Colon (tissue), 2 donors: ENCODE measurements at regions not wholly inside any gene's neighbourhood (a gene's known extent, or its start where the extent isn't known, plus 50 kb on each side); places are given as distances from the start of the nearest gene placed in this dataset.

Source experiments
- FAIRE-seq: peaks from 2 replicates; lab custom pipeline; 2012; peaks lifted over from hg19 to GRCh38; lab: Jason Lieb, UNC
- donor health status: control.
- donor health status: control.

DNA sequence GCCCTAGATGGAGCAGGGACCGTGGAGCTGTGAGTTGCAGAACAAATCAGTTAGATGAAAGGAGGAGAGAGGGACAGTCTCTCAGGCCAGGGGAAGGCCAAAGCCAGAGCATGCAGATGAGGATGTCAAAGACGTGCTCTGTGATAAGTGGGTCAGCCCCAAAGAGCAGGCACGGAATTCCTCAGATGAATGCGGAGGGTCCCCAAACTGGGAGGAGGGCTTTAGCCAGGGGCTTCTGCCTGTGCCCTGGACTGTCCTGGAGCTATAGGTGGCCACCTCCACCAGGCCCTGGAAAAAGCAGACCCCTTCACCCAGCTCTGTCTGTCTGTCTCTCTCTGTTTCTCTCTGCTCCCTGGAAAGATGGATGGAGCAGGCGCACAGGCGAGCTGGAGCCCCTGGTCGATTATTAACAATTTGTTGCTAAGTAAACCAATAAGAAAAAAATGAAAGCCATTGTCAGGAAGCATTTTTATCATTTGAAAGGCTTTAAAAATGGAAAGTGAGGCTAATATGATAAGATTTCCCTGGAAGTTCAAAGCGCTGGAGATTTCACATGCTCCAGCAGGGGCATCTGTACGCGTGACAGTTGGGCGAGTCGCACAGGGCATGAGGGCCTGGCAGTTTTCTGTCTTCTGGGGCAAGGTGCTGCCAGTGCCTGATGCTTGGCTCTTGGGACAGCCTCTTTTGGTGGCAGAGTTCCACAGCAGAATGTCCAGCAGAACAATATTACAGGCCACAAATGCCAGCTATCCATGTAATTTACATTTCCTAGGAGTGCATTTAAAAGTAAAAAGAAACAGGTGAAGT lies 241.0 kb downstream of the GLI2 start:
- no peak for FAIRE-seq

DNA sequence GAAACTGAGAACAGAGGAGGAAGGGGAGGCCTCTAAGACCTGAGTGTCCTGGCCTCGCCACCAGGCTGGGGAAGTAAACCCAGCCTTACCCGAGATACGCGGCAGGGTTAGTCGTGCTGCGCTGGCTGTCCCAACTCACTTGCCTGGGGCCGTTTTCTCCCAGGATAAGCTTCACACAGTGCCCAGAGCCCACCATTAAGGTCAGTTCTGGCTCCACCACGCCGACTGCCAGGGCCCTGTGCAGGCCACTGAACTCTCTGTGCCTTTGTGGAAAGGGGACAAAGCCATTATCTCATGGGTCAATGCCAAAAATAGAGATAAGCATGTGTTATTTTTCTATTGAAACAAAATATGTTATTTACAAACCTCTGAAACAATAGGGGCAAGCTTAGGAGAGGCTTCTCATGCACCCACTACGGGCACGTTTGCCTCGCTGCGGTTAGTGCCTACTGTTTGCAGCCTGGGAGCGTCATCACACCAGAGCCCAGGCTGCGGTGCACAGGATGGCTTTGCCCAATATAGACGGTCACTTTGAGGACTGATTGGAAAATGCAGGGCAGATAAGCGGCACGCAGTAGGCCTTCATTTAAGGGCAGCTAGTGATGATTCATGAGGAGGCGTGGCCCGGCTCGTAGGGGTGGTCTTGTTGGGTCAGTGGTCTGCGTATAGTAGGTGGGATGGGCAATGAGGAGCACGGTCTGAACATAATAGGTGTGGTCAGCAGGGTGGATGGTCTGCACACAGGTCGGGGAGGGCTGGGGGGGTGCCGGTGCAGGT lies 242.1 kb downstream of the GLI2 start:
- FAIRE-seq = no peak

DNA sequence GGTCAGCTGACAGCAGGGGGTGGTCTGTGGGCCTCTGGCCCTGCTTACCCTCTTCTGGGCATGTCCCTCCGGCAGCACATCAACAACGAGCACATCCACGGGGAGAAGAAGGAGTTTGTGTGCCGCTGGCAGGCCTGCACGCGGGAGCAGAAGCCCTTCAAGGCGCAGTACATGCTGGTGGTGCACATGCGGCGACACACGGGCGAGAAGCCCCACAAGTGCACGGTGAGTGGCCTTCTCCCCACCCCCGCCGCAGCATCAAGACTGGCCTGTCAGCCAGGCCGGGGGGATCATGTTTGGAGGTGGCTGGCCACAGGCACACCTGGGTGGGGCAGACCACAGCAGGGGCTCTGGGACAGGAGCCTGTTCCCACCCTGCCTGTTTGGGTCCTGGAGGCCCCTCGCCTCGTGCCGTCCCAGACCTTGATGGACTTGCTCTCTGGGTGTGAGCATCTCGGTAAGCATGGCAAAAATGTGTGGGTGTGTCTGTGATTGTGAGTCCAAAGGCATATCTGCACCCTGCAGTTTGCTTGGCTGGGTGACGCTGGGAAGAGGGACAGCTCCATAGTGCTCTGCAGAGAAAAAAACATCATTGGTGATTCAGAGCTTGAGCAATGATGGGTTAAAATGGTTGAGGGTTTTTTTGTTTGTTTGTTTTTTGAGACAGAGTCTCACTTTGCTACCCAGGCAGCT lies 242.8 kb downstream of the GLI2 start:
- FAIRE-seq = no peak

DNA sequence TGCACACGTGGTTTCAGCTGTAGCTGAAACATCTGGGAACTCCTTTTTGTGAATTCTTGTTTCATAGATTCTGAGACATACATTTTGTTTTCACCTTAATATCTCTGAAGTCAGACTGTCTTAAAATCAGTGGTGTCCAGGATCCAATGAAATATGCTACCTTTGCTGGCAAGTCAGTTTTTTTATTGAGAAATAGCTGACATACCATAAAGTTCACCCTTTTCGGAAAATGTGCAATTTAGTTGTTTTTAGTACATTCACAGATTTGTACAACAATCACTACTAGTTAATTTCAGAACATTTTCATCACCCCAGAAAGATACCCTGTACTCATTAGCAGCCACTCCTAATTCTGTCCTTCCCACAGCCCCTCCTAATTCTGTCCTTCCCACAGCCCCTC lies 243.7 kb downstream of the GLI2 start:
- no peak for FAIRE-seq

DNA sequence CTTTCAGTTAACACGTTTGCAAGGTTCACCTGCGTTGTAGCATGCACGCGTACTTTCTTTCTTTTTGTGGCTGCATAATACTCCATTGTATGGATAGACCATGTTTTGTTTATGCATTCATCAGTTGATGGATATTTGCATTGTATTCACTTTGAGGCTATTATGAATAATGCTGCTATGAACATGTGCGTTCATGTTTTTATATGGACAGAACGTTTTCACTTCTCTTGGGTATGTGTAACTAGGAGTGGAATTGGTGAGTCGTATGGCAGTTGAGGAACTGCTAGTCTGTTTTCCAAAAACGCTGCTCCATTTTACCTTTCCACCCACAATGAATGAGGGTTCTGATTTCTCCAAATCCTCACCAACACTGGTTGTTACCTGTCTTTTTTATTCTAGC lies 244.3 kb downstream of the GLI2 start:
- no peak for FAIRE-seq

DNA sequence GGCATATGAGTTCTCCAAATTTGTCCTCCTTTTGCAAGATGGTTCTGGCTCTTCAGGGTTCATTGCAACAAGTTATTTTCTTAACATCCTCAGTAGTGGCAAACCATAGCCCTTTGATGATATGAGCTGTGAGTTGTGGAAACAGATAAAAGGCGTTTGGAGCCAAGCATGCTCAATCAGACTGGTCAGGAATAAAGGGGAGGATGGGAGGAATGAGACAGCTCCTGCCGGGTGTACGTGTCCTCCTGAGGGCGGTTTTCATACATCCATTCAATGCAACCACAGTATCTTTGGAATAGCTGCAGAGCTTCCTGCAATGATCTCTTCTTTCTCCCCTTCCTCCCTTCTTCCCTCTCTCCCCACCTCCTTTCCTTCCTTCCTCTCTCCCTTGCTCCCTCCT lies 245.8 kb downstream of the GLI2 start:
- no peak for FAIRE-seq

DNA sequence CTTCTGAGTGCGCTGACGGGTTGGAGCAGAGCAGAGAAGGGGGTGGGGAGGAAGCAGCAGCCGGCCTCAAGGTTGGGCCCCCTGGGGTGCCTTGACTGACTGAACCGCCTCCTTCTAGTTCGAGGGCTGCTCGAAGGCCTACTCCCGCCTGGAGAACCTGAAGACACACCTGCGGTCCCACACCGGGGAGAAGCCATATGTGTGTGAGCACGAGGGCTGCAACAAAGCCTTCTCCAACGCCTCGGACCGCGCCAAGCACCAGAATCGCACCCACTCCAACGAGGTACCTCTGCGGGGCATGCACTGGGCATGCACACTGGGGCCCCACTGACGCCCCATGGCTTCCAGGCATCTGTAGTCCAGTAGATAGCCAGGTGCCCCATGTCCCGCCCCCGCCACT lies 246.9 kb downstream of the GLI2 start:
- FAIRE-seq = no peak

DNA sequence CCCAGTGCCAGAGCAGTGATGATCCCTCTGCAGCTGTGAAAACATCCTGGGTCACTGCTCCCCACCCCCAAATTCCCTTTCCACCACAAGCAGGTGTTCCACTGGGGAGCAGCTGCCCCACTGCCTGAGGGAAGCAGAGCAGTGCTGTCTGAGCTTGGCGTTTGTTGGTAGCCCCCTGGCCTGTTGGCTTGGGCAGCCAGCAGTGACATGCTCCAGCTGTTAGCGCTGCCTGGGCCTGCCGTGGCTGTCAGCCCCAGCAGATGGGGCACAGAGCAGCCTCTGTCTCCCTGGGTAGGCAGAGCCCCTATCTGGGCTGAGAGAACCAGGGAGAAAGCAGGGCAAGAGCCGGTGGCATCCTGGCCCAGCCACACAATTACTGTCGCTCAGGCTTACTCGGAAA lies 247.7 kb downstream of the GLI2 start:
- FAIRE-seq = no peak

DNA sequence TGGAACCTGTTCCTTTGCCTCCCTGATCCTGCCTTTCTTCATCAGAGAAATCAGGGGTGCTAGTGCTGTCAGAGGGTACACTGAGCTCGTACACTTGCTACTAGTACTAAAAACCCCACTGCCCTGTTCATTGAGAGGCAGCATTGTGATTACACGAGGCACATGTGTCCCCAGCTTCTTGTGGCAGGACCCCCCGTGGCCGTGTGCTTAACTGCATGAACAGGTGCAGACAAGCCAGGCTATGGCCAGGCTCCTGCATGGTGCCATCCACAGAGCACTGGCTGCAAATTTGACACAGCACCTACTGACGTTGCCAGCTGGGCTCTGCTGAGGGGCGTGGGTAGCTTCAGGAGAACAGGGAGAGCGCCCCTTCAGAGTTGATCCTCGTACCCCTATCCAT lies 248.4 kb downstream of the GLI2 start:
- FAIRE-seq = no peak

DNA sequence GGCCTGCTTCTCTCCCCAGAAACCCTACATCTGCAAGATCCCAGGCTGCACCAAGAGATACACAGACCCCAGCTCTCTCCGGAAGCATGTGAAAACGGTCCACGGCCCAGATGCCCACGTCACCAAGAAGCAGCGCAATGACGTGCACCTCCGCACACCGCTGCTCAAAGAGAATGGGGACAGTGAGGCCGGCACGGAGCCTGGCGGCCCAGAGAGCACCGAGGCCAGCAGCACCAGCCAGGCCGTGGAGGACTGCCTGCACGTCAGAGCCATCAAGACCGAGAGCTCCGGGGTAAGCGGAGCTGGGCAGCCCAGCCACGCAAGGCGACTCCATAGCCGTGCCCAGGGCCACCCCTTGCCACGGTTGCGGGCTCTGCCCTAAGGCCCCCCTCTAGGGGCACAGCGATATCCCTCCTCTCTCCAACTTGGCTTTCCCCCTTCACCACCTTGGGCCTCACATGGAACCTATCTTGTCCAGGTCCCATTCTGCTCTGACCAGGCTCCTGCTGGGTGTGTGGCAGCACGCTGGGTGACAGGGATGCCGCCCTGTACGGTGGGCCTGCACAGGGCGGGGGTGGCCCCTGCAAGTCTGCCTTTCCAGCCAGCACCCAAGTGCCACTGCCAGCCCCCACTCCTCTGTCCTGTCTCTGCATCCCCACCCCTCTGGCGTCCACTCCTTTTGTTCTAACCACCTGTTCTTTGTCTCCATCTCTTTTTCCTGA lies 248.9 kb downstream of the GLI2 start:
- no peak for FAIRE-seq

DNA sequence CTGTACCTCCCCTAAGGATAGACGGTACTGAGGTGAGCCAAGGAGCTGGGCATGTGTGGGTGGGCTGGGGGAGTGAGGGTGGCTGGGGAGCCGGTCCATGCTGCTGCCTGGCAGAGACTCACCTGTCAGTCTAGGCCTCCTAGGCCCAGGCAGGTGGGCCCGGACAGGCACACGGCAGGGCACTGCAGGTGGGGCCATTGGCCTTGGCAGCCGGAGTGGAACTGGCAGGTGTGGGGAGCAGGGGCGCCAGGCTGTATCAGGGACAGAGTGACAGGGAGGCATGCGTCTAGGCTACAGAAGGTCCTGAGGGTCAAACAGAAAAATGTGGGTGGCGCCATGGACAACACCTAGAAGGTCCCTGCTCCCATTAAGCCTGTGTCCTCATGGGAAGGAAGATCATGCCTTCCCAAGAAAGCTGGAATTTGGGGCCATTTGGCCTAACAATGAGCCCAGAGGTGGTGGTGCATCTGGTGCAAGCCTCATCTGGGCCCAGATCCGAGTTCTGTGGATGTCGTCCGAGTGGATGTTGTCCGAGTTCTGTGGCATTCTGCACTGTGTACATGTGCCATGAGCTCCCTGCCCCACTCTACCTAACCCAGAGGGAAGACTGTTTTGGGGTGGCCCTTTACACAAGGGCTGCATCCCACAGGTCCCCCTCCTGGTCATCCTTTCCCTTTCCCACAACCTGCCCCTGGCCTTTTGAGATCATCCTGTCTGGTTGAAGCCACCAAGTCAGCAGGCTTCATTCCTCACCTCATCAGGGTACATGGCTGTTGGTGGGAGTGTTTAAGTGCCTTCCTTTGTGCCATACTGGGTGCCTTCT lies 249.7 kb downstream of the GLI2 start:
- no peak for FAIRE-seq

DNA sequence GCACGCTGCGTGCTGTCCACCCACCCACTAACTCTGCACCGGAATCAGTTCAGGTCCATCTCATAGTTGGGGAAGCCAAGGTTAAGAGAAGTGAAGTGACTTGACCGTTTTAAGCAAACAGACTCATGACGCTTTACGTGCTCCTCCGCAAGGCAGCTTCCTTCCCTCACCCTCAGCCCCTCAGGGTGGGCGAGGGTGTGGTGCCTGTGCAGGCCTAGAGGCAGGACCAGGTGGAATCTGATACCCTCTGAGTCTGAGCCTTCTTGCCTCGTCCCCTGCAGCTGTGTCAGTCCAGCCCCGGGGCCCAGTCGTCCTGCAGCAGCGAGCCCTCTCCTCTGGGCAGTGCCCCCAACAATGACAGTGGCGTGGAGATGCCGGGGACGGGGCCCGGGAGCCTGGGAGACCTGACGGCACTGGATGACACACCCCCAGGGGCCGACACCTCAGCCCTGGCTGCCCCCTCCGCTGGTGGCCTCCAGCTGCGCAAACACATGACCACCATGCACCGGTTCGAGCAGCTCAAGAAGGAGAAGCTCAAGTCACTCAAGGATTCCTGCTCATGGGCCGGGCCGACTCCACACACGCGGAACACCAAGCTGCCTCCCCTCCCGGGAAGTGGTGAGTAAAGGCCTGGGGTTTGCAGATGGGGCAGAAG lies 250.5 kb downstream of the GLI2 start:
- FAIRE-seq = no peak

DNA sequence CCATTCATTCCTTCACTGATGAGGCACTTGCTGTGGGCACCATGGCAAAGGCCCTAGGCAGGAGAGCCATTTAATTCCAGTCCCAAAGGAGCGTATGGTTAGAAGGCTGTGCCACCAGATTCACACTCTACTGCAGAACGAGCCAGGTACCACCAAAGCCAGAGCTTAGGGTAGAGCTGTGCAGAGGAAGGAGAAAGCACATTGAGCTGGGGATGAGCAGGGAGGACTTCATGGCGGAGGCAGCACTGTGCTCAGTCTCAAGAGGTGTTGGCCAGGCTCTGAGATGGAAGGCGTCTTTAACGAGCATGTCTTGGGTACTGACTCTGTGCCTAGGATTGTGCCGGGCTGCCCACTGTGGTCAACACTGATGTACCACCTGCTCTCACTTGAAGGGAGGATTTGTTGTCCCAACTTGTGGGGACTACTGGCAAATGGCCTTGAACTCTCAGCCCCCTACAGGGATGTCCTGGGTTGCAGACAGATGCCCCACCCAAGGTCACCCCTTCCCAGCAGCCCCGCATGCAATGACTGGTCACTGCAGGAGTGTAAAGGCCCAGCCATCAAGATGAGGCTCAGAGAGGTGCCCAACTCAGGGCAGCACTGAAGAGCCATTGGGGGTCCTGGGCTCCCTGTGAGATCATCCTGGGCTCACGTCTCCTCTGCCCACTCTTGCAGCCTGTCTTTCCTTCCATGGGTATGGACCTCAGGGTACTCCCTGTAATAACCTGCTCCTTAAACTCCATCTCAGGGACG lies 251.4 kb downstream of the GLI2 start:
- no peak for FAIRE-seq

DNA sequence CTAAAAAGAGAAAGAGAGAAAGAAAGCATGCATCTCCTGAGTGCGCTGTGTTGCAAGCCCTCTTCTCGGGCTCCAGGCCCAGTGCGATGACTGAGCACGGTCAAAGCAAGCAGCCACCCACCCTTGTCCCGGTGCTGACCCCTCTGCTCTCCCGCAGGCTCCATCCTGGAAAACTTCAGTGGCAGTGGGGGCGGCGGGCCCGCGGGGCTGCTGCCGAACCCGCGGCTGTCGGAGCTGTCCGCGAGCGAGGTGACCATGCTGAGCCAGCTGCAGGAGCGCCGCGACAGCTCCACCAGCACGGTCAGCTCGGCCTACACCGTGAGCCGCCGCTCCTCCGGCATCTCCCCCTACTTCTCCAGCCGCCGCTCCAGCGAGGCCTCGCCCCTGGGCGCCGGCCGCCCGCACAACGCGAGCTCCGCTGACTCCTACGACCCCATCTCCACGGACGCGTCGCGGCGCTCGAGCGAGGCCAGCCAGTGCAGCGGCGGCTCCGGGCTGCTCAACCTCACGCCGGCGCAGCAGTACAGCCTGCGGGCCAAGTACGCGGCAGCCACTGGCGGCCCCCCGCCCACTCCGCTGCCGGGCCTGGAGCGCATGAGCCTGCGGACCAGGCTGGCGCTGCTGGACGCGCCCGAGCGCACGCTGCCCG lies 252.5 kb downstream of the GLI2 start:
- FAIRE-seq = no peak

DNA sequence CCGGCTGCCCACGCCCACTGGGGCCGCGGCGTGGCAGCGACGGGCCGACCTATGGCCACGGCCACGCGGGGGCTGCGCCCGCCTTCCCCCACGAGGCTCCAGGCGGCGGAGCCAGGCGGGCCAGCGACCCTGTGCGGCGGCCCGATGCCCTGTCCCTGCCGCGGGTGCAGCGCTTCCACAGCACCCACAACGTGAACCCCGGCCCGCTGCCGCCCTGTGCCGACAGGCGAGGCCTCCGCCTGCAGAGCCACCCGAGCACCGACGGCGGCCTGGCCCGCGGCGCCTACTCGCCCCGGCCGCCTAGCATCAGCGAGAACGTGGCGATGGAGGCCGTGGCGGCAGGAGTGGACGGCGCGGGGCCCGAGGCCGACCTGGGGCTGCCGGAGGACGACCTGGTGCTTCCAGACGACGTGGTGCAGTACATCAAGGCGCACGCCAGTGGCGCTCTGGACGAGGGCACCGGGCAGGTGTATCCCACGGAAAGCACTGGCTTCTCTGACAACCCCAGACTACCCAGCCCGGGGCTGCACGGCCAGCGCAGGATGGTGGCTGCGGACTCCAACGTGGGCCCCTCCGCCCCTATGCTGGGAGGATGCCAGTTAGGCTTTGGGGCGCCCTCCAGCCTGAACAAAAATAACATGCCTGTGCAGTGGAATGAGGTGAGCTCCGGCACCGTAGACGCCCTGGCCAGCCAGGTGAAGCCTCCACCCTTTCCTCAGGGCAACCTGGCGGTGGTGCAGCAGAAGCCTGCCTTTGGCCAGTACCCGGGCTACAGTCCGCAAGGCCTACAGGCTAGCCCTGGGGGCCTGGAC lies 253.2 kb downstream of the GLI2 start:
- FAIRE-seq = no peak

DNA sequence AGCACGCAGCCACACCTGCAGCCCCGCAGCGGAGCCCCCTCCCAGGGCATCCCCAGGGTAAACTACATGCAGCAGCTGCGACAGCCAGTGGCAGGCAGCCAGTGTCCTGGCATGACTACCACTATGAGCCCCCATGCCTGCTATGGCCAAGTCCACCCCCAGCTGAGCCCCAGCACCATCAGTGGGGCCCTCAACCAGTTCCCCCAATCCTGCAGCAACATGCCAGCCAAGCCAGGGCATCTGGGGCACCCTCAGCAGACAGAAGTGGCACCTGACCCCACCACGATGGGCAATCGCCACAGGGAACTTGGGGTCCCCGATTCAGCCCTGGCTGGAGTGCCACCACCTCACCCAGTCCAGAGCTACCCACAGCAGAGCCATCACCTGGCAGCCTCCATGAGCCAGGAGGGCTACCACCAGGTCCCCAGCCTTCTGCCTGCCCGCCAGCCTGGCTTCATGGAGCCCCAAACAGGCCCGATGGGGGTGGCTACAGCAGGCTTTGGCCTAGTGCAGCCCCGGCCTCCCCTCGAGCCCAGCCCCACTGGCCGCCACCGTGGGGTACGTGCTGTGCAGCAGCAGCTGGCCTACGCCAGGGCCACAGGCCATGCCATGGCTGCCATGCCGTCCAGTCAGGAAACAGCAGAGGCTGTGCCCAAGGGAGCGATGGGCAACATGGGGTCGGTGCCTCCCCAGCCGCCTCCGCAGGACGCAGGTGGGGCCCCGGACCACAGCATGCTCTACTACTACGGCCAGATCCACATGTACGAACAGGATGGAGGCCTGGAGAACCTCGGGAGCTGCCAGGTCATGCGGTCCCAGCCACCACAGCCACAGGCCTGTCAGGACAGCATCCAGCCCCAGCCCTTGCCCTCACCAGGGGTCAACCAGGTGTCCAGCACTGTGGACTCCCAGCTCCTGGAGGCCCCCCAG lies 254.1 kb downstream of the GLI2 start:
- FAIRE-seq = no peak

DNA sequence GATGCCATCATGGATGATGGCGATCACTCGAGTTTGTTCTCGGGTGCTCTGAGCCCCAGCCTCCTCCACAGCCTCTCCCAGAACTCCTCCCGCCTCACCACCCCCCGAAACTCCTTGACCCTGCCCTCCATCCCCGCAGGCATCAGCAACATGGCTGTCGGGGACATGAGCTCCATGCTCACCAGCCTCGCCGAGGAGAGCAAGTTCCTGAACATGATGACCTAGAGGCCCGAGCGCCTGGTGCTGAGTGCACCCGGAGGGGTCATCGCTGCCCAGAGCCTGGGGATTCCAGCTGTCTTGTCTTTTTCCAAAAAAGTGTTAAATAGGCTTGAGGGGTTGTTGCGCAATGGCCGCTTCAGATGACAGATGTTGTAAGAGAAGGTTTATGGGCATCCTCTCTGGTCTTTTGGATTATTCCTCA lies 254.8 kb downstream of the GLI2 start:
- FAIRE-seq = no peak

DNA sequence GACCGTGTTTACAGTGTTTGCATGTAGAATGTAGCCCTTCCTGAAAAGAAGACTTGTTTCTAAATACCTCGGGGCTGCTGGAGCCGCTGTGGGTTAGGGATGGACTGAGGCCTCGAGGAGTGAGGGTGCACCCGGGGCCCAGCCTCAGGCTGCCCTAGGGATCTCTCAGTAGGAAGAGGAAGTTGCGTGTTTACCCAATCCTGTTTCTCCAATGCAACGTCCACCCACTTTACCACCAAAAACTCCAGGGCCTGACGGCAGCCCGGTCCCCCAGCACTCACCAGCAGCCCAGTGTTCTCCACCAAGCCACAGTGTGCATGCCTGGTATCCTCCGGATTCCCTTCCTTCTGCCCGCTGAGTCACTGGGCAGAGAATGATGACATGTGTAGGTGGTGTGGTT lies 255.8 kb downstream of the GLI2 start:
- no peak for FAIRE-seq
